IMR-90 (cell line): ENCODE measurements at regions not wholly inside any gene's neighbourhood (a gene's known extent, or its start where the extent isn't known, plus 50 kb on each side); places are given as distances from the start of the nearest gene placed in this dataset.

Experiments
- CEBPB ChIP-seq: IDR thresholded peaks from 2 replicates; pipeline ENCODE4 v1.6.1; 2012; ENCODE audit warnings: low read depth, low read length, improper control_type of control experiment
- CTCF ChIP-seq: conservative IDR thresholded peaks from 2 replicates; pipeline ENCODE4 v1.5.1; 2012; ENCODE audit warnings: mild to moderate bottlenecking, low read depth, low read length, improper control_type of control experiment
- POLR2A ChIP-seq: IDR thresholded peaks from 2 replicates; pipeline ENCODE4 v1.6.1; 2012; ENCODE audit warnings: mild to moderate bottlenecking, low read depth, low read length

GRCh38 chr22:41023299-41023623 is 69.1 kb upstream of the EP300 start:
- TF ChIP-seq CTCF (no peak), POLR2A (no peak), CEBPB (no peak)
